Activated CD8-positive, alpha-beta T cell treated with anti-CD3 and anti-CD28 coated beads, Interleukin-2, amount 10 ng/mL, durations not matched to agents 7 days and 5 days (primary cell): ENCODE measurements at regions not wholly inside any gene's neighbourhood (a gene's known extent, or its start where the extent isn't known, plus 50 kb on each side); places are given as distances from the start of the nearest gene placed in this dataset.

Experiments
- ATAC-seq: fragments of 150-1000 bp; cut with Tn5 transposase; one replicate; pipeline ENCODE4 v1.10.0; 2021; ENCODE audit warnings: moderate library complexity
- CTCF ChIA-PET: fragments of 350-600 bp; sonication (Branson Sonifier 250); formaldehyde crosslinking; loops from one replicate; lab custom pipeline; 2021; ENCODE audit warnings: antibody characterized with exemption; lab: Charles Lee
- POLR2A ChIA-PET: fragments of 350-600 bp; sonication (Branson Sonifier 250); formaldehyde crosslinking; loops from one replicate; lab custom pipeline; 2021; ENCODE audit warnings: antibody characterized with exemption; lab: Charles Lee
- DNase-seq: peaks from one replicate; pipeline ENCODE4 v3.0.0-alpha.2; 2020
- H3K27ac Mint-ChIP-seq: one replicate; pipeline ENCODE4 v1.8.0; 2021; ENCODE audit warnings: mild to moderate bottlenecking, mixed read lengths
- H3K27me3 Mint-ChIP-seq: one replicate; pipeline ENCODE4 v1.8.0; 2021; ENCODE audit warnings: low read depth, mixed read lengths
- H3K36me3 Mint-ChIP-seq: one replicate; pipeline ENCODE4 v1.8.0; 2021; ENCODE audit warnings: low read depth, mixed read lengths
- H3K4me1 Mint-ChIP-seq: one replicate; pipeline ENCODE4 v1.8.0; 2021; ENCODE audit warnings: low read depth, mixed read lengths
- H3K4me3 Mint-ChIP-seq: one replicate; pipeline ENCODE4 v1.8.0; 2021; ENCODE audit warnings: mild to moderate bottlenecking, mixed read lengths
- H3K9me3 Mint-ChIP-seq: one replicate; pipeline ENCODE4 v1.8.0; 2022; ENCODE audit warnings: mixed read lengths; ENCODE audit not compliant: insufficient read depth

DNA sequence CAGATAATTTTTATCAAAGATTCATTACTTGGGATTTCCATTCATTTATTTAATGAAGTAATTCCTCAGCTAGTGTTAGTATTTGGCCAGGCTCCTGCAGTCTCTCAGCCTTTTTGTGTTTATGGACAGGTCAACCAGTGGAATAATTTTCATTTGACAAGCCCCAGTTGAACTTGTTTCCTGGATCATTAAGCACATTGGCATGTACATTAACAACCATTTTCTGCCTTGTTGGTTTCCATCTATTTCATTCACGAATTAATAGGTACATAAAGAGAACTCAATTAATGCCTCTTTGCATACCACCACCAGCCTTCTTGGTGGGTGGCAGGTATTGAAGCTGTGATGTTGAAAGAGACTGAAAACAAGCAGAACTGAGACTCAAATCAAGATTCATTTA is 745.2 kb downstream of the KCNA4 start:
- no peak overlapping the region for H3K27ac Mint-ChIP-seq
- POLR2A ChIA-PET, result no interaction called here
- DNase-seq (no peak), ATAC-seq (no peak)
- H3K36me3 Mint-ChIP-seq, result no peaks in the 10 kb centered on the region
- no peak overlapping the region for H3K4me3 Mint-ChIP-seq
- no peaks in the 10 kb centered on the region for H3K9me3 Mint-ChIP-seq
- no peaks in the 10 kb centered on the region for H3K27me3 Mint-ChIP-seq
- CTCF ChIA-PET, result no interaction called here
- H3K4me1 Mint-ChIP-seq, result no peaks in the 10 kb centered on the region

DNA sequence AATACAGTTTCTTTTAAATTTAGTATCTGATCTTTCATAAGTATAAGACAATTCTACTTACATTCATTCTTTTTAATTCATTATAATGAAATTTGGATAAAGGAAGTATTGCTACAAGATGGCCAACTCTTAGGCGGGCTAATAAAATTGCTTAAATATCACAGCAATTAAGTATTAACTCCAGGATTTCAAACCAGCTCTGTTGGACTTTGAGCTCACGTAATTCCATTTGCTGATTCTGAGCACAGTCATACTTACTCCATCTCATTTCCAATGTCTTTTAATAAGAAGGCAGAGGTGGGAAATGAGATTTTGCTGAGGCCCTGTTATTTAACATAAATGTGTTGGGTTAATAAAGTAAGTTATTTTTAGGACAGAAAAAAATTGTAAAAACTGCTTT is 748.1 kb downstream of the KCNA4 start:
- H3K36me3 Mint-ChIP-seq, result no peaks in the 10 kb centered on the region
- ATAC-seq, result no peak
- no peak for DNase-seq
- no peak overlapping the region for H3K27ac Mint-ChIP-seq
- no peaks in the 10 kb centered on the region for H3K4me1 Mint-ChIP-seq
- H3K4me3 Mint-ChIP-seq, result no peak overlapping the region
- peaks cover 4% of the 10 kb centered on the region for H3K9me3 Mint-ChIP-seq
- POLR2A ChIA-PET, result no interaction called here
- H3K27me3 Mint-ChIP-seq, result no peaks in the 10 kb centered on the region
- CTCF ChIA-PET, result no interaction called here

DNA sequence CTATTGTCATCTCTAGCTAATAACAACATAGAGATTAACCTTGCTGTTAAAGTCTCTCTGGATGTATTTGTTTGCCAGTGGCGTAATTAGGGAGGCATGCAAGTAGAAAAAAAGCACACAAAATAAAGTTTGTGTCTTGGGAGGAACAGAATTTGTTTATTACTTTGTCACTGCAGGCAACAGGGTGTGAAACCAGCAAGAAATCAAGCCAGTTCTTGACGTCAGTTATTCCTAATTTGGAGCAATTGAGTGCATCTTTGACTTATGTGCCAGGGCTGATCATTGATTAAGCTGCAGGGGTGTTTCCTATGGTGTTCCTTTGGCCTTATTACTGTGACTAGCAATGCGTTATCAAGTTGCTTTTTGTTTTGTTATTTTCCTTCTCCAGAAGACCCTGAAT is 751.0 kb downstream of the KCNA4 start:
- Mint-ChIP-seq H3K4me1 (no peaks in the 10 kb centered on the region), H3K4me3 (no peak overlapping the region), H3K36me3 (no peaks in the 10 kb centered on the region), H3K27ac (no peak overlapping the region), H3K27me3 (no peaks in the 10 kb centered on the region), H3K9me3 (peaks cover 4% of the 10 kb centered on the region)
- ATAC-seq (no peak), DNase-seq (no peak)
- POLR2A ChIA-PET, result no interaction called here
- CTCF ChIA-PET, result no interaction called here

DNA sequence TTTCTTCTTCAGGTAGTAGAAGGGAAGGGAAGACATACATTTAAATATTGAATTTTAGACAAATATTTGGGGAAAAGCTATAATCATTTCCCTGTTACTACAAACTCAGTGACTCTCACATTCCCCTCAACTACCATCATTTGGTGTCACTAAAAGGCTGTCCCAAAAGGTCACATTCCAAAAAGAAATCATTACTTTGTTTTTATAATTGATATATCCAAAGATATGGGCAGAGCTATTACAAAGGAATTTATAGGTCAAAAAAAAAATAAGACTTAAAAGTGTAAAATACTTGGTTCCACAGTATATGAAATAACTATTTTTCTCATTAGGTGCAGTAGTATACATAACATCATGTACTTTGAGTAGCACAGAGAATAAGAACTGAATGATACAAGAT is 751.4 kb downstream of the KCNA4 start:
- Mint-ChIP-seq H3K4me1 (no peaks in the 10 kb centered on the region), H3K27ac (no peak overlapping the region), H3K27me3 (no peaks in the 10 kb centered on the region), H3K36me3 (no peaks in the 10 kb centered on the region), H3K4me3 (no peak overlapping the region), H3K9me3 (peaks cover 8% of the 10 kb centered on the region)
- no peak for ATAC-seq
- ChIA-PET POLR2A (no interaction called here), CTCF (no interaction called here)
- no peak for DNase-seq

DNA sequence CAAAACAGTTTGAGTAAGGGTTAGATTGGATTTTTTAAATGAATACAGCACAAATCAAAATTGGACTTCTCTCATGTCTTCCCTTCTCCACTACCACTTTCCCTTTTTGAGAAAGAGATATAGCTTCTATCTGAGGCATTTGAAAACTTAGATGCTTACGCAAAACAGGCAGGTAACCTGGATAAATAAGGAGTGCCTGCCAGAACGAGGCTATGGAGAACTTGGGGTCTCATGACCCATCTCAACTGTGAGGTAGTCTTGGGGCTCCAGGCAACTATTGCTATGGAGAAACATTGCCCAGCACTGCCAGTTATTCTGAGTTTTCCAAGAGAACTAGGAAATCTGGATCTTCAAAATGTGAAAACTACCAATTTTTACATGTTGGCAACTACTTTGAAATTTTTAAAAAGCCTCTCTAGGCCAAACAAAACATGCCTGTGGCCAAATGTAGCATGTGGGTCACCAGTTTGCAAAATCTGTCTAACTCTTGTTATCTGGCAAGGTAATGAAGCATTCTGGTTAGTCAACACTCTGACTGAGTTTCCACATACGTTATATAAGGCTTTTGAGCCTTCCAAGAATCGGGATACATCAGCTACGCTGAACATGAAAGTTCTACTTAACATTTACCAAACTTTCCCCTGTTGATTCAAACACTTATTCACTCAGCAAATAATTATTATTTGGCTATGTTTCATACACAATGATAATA is 752.7 kb downstream of the KCNA4 start:
- no peak for ATAC-seq
- H3K36me3 Mint-ChIP-seq, result no peaks in the 10 kb centered on the region
- POLR2A ChIA-PET, result no interaction called here
- peaks cover 14% of the 10 kb centered on the region for H3K9me3 Mint-ChIP-seq
- no peak for DNase-seq
- no peaks in the 10 kb centered on the region for H3K27me3 Mint-ChIP-seq
- no peak overlapping the region for H3K27ac Mint-ChIP-seq
- no peak overlapping the region for H3K4me3 Mint-ChIP-seq
- CTCF ChIA-PET, result no interaction called here
- no peaks in the 10 kb centered on the region for H3K4me1 Mint-ChIP-seq

DNA sequence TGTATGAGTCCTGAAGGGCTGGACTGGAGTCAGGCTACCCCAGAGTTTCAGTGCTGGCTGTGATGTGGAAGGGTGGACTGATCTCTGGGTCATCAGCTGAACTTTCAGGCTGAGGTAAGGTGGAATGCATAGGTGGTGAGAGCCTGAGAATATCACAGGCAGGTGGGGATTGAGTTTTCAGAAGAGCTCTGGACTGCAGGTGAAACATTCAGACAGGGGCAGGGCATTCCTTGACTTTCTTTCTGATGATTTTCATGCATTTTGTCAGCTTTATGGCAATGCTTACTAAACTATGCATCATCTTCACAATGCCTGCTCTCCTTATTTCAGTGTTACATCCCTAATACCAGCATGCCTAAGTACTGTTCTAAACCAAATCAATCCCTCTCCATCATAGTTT is 755.0 kb downstream of the KCNA4 start:
- H3K4me3 Mint-ChIP-seq, result no peak overlapping the region
- ChIA-PET POLR2A (no interaction called here), CTCF (no interaction called here)
- ATAC-seq (no peak), DNase-seq (no peak)
- no peaks in the 10 kb centered on the region for H3K4me1 Mint-ChIP-seq
- no peak overlapping the region for H3K27ac Mint-ChIP-seq
- H3K36me3 Mint-ChIP-seq, result no peaks in the 10 kb centered on the region
- H3K9me3 Mint-ChIP-seq, result peaks cover 23% of the 10 kb centered on the region
- H3K27me3 Mint-ChIP-seq, result no peaks in the 10 kb centered on the region

DNA sequence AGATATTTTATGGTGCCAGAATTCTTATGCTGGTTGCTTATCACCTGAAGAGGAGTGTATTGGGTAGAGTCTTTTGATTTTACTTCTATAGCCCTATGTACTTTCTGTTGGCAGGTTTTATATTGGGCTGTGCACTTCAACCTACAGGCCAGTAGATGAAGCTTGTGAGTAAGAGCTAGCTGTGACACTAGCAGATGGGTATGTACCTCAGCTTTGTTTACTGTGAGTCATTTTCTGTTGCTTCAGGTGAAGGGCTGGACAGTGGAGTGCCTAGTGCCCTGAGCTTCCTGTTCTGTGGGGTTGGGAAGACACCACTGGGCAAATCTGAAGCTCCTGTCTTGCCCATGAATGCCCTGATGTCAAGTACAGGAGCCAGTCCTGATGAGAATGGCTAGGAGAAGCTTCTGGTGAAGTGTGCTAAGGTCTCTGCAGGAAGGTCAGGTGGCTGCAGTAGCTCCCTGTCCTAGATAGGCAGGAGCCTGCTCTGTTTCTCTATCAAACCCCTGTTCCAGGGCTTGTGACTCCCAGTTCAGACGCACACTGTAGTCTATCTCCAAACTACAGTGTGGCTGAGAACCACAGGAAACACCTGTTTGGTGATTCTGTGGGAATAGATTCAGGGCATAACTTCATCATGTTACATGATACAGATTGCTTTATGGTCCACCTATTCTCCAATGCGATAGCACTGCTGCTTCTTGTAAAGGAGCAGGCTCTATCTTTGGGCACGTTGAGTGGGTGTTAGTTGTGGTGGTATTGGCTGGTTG is 755.7 kb downstream of the KCNA4 start:
- POLR2A ChIA-PET, result no interaction called here
- ATAC-seq, result no peak
- Mint-ChIP-seq H3K27me3 (no peaks in the 10 kb centered on the region), H3K9me3 (peaks cover 23% of the 10 kb centered on the region), H3K27ac (no peak overlapping the region), H3K4me3 (no peak overlapping the region), H3K4me1 (no peaks in the 10 kb centered on the region), H3K36me3 (no peaks in the 10 kb centered on the region)
- CTCF ChIA-PET, result no interaction called here
- no peak for DNase-seq

DNA sequence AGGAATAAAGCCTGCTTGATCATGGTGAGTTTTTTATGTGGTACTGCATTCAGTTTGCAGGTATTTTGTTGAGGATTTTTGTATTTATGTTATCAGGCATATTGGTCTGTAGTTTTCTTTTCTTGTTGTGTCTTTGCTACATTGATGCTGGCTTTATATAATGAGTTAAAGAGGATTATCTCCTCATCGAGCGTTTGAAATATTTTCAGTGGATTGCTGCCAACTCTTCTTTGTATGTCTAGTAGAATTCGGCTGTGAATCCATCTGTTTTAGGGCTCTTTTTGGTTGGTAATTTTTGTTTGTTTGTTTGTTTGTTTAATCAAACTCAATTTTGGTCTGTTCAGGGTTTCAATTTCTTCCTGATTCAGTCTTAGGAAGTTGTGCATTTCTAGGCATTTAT is 758.4 kb downstream of the KCNA4 start:
- Mint-ChIP-seq H3K9me3 (peaks cover 20% of the 10 kb centered on the region), H3K27me3 (no peaks in the 10 kb centered on the region), H3K4me3 (no peak overlapping the region), H3K27ac (no peak overlapping the region), H3K4me1 (no peaks in the 10 kb centered on the region), H3K36me3 (no peaks in the 10 kb centered on the region)
- POLR2A ChIA-PET, result no interaction called here
- DNase-seq (no peak), ATAC-seq (no peak)
- CTCF ChIA-PET, result no interaction called here

DNA sequence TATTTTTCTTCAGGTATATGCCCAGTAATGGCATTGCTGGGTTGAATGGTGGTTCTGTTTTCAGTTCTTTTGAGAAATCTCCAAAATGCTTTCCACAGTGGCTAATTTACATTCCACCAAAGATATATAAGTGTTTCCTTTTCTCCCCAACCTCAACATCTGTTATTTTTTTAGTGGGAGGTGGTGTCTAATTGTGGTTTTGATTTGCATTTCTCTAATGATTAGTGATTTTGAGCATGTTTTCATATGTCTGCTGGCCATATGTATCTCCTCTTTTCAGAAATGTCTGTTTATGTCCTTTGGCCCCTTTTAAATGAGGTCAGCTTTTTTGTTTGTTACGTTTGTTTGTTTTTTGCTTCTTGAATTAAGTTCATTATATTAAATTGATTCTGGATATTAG is 760.2 kb downstream of the KCNA4 start:
- Mint-ChIP-seq H3K4me1 (no peaks in the 10 kb centered on the region), H3K27ac (no peak overlapping the region), H3K27me3 (no peaks in the 10 kb centered on the region), H3K9me3 (peaks cover 20% of the 10 kb centered on the region), H3K36me3 (no peaks in the 10 kb centered on the region), H3K4me3 (no peak overlapping the region)
- DNase-seq, result no peak
- no peak for ATAC-seq
- ChIA-PET CTCF (no interaction called here), POLR2A (no interaction called here)

DNA sequence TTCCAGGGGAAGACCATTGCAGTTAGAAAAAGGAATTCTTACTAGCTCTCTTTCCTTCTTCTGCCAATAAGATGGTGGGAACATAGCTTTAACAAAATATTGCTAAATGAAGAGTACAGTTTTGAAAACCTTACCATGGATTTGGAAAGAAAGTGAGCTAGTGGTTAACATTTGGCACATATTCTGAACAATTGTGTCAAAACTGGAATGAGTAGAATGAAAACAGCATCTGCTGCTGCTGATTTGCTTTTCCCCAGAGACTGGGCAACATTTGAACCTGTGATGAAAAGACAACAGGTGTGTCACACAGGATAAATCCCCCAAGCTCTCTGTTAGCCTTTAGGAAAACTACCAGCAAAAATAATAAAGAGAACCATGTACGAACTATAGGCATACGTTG is 761.4 kb downstream of the KCNA4 start:
- H3K4me1 Mint-ChIP-seq, result no peaks in the 10 kb centered on the region
- H3K36me3 Mint-ChIP-seq, result no peaks in the 10 kb centered on the region
- no peak for DNase-seq
- no peaks in the 10 kb centered on the region for H3K27me3 Mint-ChIP-seq
- no peak overlapping the region for H3K4me3 Mint-ChIP-seq
- H3K27ac Mint-ChIP-seq, result no peak overlapping the region
- peaks cover 16% of the 10 kb centered on the region for H3K9me3 Mint-ChIP-seq
- ATAC-seq, result no peak
- POLR2A ChIA-PET, result no interaction called here
- CTCF ChIA-PET, result no interaction called here

DNA sequence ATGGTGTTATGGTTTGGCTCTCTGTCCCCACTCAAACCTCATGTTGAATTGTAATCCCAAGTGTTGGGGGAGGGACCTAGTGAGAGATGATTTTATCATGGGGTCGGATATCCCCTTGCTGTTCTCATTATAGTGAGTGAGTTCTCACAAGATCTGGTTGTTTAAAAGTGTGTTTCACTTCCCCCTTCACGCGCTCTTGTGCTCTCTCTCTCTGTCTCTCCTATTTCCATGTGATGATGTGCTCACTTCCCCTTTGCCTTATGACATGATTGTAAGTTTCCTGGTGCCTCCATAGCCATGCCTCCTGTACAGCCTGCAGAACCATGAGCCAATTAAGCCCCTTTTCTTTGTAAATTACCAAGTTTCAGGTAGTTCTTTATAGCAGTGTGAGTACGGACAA is 765.1 kb downstream of the KCNA4 start:
- no peaks in the 10 kb centered on the region for H3K9me3 Mint-ChIP-seq
- DNase-seq (no peak), ATAC-seq (no peak)
- H3K4me1 Mint-ChIP-seq, result no peaks in the 10 kb centered on the region
- H3K27me3 Mint-ChIP-seq, result no peaks in the 10 kb centered on the region
- CTCF ChIA-PET, result no interaction called here
- no peaks in the 10 kb centered on the region for H3K36me3 Mint-ChIP-seq
- no peak overlapping the region for H3K27ac Mint-ChIP-seq
- H3K4me3 Mint-ChIP-seq, result no peak overlapping the region
- POLR2A ChIA-PET, result no interaction called here

DNA sequence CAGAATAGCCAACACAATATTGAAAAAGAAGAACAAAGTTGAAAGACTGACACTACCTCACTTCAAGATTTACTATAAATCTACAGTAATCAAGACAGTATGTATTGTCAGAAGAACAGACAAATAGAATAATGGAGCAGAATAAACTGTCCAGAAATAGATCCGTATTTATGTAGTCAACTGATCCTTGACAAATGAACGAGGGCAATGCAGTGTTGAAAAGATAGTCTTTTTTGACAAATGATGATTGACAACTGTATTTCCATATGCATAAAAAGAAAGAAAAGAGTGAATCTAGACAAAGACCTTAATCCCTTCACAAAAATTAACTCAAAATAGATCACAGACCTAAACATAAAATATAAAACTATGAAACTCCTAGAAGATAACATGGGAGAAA is 767.1 kb downstream of the KCNA4 start:
- ATAC-seq, result no peak
- ChIA-PET CTCF (no interaction called here), POLR2A (no interaction called here)
- H3K4me1 Mint-ChIP-seq, result no peaks in the 10 kb centered on the region
- no peak for DNase-seq
- H3K27ac Mint-ChIP-seq, result no peak overlapping the region
- no peaks in the 10 kb centered on the region for H3K36me3 Mint-ChIP-seq
- no peaks in the 10 kb centered on the region for H3K27me3 Mint-ChIP-seq
- no peaks in the 10 kb centered on the region for H3K9me3 Mint-ChIP-seq
- no peak overlapping the region for H3K4me3 Mint-ChIP-seq
